ENCODE measurements at regions not wholly inside any gene's neighbourhood (a gene's known extent, or its start where the extent isn't known, plus 50 kb on each side); places are given as distances from the start of the nearest gene placed in this dataset.

DNA sequence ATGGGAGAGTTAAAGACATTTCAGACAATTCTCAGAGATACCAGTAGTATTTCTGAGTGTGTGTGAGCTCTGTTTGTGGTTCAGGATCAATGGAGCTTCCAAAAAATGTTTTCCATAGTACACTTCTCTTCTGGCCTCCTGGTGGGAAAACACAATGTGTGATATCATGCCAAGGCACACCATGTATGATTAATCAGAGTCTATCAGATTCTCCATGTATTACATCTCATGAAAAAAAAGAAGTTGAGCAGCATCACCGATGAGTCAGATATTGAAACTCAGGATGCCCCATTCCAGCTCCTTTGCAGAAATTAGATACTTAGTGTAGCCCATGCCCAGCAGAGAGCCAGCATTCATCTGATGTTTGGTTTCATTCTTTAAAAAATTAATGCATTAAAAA lies 620.3 kb upstream of the POU3F3 start:
- DNase-seq = no peak
- ATAC-seq = no peak
- intact Hi-C loops (cut with DNase I) = no loop called here
- H3K4me3 ChIP-seq = no peak overlapping the region
- no peak overlapping the region for H3K27ac ChIP-seq
- H3K4me1 ChIP-seq = no peaks in the 10 kb centered on the region
- H3K36me3 ChIP-seq = no peaks in the 10 kb centered on the region
- no peaks in the 10 kb centered on the region for H3K27me3 ChIP-seq
- WGBS, 4 donors = 91 to 100% (median 94%) methylated on average over 1 of the region's 1 CpG
- H3K9me3 ChIP-seq = no peaks in the 10 kb centered on the region
- no peak for TF ChIP-seq POLR2A (IDR thresholded peaks at IDR 0.05)
- TF ChIP-seq, protein P1, sequence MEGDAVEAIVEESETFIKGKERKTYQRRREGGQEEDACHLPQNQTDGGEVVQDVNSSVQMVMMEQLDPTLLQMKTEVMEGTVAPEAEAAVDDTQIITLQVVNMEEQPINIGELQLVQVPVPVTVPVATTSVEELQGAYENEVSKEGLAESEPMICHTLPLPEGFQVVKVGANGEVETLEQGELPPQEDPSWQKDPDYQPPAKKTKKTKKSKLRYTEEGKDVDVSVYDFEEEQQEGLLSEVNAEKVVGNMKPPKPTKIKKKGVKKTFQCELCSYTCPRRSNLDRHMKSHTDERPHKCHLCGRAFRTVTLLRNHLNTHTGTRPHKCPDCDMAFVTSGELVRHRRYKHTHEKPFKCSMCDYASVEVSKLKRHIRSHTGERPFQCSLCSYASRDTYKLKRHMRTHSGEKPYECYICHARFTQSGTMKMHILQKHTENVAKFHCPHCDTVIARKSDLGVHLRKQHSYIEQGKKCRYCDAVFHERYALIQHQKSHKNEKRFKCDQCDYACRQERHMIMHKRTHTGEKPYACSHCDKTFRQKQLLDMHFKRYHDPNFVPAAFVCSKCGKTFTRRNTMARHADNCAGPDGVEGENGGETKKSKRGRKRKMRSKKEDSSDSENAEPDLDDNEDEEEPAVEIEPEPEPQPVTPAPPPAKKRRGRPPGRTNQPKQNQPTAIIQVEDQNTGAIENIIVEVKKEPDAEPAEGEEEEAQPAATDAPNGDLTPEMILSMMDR (IDR thresholded peaks at IDR 0.05) = no peak

DNA sequence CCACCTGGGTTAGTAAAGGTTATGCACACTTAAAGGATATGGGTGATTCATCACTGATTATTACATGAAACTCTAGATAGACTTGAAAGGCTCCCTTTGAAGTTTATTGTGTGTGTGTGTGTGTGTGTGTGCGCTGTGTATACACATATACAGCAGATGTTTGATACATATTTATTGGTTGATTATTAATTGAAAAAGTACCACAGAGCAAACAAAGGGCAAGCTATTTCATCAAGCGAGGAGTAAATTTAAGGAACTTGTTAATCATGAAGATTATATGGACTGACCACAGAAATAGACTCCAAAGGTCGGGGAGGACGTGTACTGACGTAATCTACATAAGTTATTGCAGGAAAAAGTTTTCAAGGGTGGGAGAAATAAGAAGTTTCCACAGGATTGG lies 617.4 kb upstream of the POU3F3 start:
- Histone ChIP-seq H3K9me3 (peaks cover 0 to 22% (median 9%) of the 10 kb centered on the region in 12 donors), H3K27ac (no peak overlapping the region), H3K4me3 (no peak overlapping the region), H3K36me3 (no peaks in the 10 kb centered on the region), H3K27me3 (no peaks in the 10 kb centered on the region), H3K4me1 (no peaks in the 10 kb centered on the region)
- WGBS, 4 donors = 71 to 80% (median 76%) methylated on average over 5 of the region's 5 CpGs
- no peak for ATAC-seq
- intact Hi-C loops (cut with DNase I) = no loop called here
- no peak for DNase-seq
- TF ChIP-seq, protein P1 (IDR thresholded peaks at IDR 0.05) = no peak
- TF ChIP-seq POLR2A (IDR thresholded peaks at IDR 0.05) = no peak

DNA sequence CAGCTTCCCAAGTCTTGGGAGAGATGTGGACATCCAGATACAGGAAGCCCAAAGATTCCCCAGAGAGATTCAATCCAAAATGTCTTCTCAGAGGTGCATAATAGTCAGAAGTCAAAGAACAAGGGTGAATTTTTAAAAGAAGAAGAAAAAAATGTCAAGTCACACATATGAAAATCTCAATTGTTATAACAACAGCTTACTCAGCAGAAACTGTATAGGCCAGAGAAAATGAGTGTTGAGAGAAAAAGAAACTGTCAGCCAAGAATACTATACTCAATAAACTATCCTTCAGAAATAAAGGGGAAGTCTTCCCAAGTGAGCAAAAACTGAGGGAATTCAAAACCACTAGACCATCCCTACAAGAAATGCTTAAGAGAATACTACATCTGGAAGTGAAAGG lies 612.9 kb upstream of the POU3F3 start:
- ATAC-seq = no peak
- no peak for DNase-seq
- H3K4me3 ChIP-seq = no peak overlapping the region
- H3K9me3 ChIP-seq = peaks cover 0 to 54% (median 26%) of the 10 kb centered on the region in 12 donors
- no peaks in the 10 kb centered on the region for H3K36me3 ChIP-seq
- no peaks in the 10 kb centered on the region for H3K4me1 ChIP-seq
- intact Hi-C loops (cut with DNase I) = no loop called here
- no peak for TF ChIP-seq POLR2A (IDR thresholded peaks at IDR 0.05)
- TF ChIP-seq, protein P1 (IDR thresholded peaks at IDR 0.05) = no peak
- H3K27ac ChIP-seq = no peak overlapping the region
- H3K27me3 ChIP-seq = no peaks in the 10 kb centered on the region

DNA sequence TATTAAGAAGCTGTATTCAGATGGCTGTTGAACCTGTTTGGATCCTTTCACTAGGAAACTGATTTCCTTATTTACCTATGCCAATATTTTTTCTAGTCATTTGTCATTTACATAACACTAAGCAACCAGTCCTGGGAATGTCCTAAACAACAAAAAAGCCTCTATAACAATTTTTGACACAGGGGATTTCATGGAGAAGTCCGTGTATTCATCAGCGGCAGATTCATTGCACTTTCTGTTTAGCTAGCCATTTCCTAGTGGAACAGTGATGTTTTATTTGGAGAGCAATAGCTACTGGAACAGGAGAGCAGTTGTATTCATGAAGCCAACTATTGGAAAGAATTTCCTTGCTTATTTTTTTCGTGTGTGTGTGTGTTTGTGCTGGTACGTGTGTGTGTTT lies 604.3 kb upstream of the POU3F3 start:
- TF ChIP-seq, protein P1 (IDR thresholded peaks at IDR 0.05) = no peak
- TF ChIP-seq POLR2A (IDR thresholded peaks at IDR 0.05) = no peak
- Histone ChIP-seq H3K4me3 (no peak overlapping the region), H3K36me3 (no peaks in the 10 kb centered on the region), H3K4me1 (no peaks in the 10 kb centered on the region), H3K9me3 (peaks cover 0 to 6% (median 0%) of the 10 kb centered on the region in 12 donors), H3K27me3 (no peaks in the 10 kb centered on the region), H3K27ac (no peak overlapping the region)
- WGBS, 4 donors = 61 to 64% (median 63%) methylated on average over 4 of the region's 4 CpGs
- ATAC-seq (no peak), DNase-seq (no peak)
- intact Hi-C loops (cut with DNase I) = loop anchor here in 1 of 10 donors (10.0 kb wide), 1 partner anchor 625 kb away; no protein-coding TSS in a partner anchor
